ENCODE measurements at regions not wholly inside any gene's neighbourhood (a gene's known extent, or its start where the extent isn't known, plus 50 kb on each side); places are given as distances from the start of the nearest gene placed in this dataset.
A peak's percentile ranks its signal among the peaks of the same experiment; 100 is the strongest.
"Not testable (repeated sequence)": the region's sequence is repeated elsewhere in the genome, so short reads cannot be mapped to it uniquely, and the experiment has no call there.

DNA sequence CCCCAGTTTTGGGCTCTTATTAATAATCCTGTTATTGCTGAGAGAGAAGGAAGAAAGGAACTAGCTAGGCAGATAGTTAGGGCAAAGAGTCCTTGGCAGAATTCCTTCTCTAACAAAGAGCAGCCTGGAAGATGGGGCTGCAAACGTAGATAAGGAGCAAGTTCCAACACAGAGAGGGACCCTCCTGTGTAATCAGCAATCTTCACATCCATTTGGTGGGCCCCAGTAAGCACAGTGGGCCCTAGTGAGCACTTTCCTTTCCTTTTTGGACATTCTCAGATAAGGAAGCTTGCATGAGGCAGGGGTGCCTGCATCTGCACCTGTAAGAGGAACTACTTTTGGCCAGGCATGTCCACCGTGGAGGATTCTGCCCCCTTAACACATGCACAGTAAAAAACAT lies 119.6 kb upstream of the SGO1 start:
- Histone ChIP-seq H3K4me1 (no peaks in the 10 kb centered on the region), H3K27me3 (no peaks in the 10 kb centered on the region), H3K9me3 (no peaks in the 10 kb centered on the region), H3K4me3 (no peak overlapping the region), H3K27ac (no peak overlapping the region), H3K36me3 (no peaks in the 10 kb centered on the region)
- no peak for DNase-seq
- no peak for TF ChIP-seq POLR2A (IDR thresholded peaks at IDR 0.05)
- TF ChIP-seq, protein P1, sequence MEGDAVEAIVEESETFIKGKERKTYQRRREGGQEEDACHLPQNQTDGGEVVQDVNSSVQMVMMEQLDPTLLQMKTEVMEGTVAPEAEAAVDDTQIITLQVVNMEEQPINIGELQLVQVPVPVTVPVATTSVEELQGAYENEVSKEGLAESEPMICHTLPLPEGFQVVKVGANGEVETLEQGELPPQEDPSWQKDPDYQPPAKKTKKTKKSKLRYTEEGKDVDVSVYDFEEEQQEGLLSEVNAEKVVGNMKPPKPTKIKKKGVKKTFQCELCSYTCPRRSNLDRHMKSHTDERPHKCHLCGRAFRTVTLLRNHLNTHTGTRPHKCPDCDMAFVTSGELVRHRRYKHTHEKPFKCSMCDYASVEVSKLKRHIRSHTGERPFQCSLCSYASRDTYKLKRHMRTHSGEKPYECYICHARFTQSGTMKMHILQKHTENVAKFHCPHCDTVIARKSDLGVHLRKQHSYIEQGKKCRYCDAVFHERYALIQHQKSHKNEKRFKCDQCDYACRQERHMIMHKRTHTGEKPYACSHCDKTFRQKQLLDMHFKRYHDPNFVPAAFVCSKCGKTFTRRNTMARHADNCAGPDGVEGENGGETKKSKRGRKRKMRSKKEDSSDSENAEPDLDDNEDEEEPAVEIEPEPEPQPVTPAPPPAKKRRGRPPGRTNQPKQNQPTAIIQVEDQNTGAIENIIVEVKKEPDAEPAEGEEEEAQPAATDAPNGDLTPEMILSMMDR (IDR thresholded peaks at IDR 0.05) = no peak

- DNase-seq = no peak
- Histone ChIP-seq H3K36me3 (no peaks in the 10 kb centered on the region), H3K27me3 (no peaks in the 10 kb centered on the region), H3K27ac (no peak overlapping the region), H3K4me1 (no peaks in the 10 kb centered on the region), H3K4me3 (no peak overlapping the region), H3K9me3 (no peaks in the 10 kb centered on the region)
- TF ChIP-seq, protein P1 (IDR thresholded peaks at IDR 0.05) = no peak
- no peak for TF ChIP-seq POLR2A (IDR thresholded peaks at IDR 0.05)
Measured at GRCh38 chr3:20302766-20303165, 116.8 kb upstream of the SGO1 start.

DNA sequence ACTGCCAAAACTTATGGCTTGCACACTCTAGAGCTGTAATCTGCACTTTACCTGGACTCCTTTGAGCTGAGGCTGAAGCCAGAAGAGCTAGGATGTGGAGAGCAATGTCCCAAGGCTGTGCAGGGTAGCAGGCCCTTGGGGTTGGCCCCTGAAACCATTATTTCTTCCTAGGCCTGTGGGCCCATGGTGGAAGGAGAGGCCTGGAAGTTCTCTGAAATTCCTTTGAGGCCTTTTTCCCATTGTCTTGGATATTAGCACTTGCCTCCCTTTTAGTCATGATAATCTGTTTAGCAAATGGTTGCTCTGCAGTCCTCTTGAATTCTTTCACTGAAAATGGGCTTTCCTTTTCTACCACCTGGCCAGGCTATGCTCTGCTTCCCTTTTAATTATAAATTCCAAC lies 102.0 kb upstream of the SGO1 start:
- Histone ChIP-seq H3K4me3 (no peak overlapping the region), H3K36me3 (no peaks in the 10 kb centered on the region), H3K27ac (no peak overlapping the region), H3K27me3 (no peaks in the 10 kb centered on the region), H3K4me1 (no peaks in the 10 kb centered on the region), H3K9me3 (peaks cover 0 to under 1% (median 0%) of the 10 kb centered on the region in 4 donors)
- TF ChIP-seq, protein P1 (IDR thresholded peaks at IDR 0.05) = no peak
- no peak for TF ChIP-seq POLR2A (IDR thresholded peaks at IDR 0.05)
- no peak for DNase-seq

DNA sequence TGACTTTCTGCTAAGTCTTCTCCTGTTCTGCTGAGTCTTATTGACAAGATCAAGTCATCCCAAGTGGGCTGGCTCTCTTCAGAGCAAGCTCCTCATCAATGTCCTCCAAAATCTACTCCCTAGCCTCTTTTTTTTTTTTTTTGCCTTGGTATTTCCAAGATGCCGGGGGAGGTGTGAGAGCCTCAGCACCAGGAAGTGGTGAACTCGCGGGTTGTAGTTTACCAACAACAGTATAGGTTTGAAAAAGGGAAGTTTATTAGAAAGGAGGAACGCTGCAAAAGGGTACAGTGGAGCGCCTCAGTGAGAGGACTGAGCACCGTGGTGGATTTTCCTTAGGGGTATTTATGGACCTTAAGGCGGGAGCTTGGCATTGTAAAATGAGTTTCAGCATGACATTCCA lies 94.3 kb upstream of the SGO1 start:
- DNase-seq = peak in 1 of 3 donors; percentile 16
- TF ChIP-seq POLR2A (IDR thresholded peaks at IDR 0.05) = no peak
- TF ChIP-seq, protein P1 (IDR thresholded peaks at IDR 0.05) = no peak
- H3K36me3 ChIP-seq = no peaks in the 10 kb centered on the region
- H3K27ac ChIP-seq = no peak overlapping the region
- H3K4me3 ChIP-seq = no peak overlapping the region
- H3K9me3 ChIP-seq = peaks cover 0 to 7% (median 2%) of the 10 kb centered on the region in 4 donors
- no peaks in the 10 kb centered on the region for H3K4me1 ChIP-seq
- H3K27me3 ChIP-seq = no peaks in the 10 kb centered on the region

DNA sequence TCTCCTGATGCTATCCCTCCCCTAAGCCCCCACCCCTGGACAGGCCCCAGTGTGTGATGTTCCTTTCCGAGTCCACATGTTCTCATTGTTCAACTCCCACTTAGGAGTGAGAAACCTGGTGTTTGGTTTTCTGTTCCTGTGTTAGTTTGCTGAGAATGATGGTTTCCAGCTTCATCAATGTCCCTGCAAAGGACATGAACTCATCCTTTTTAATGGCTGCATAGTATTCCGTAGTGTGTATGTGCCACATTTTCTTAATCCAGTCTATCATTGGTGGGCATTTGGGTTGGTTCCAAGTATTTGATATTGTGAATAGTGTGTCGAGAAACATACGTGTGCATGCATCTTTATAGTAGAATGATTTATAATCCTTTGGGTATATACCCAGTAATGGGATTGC lies 80.0 kb upstream of the SGO1 start:
- not testable (repeated sequence) for H3K4me3 ChIP-seq, H3K9me3 ChIP-seq, H3K27ac ChIP-seq, DNase-seq, H3K4me1 ChIP-seq, H3K27me3 ChIP-seq, H3K36me3 ChIP-seq

GRCh38 chr3:20264900-20265567 lies 79.0 kb upstream of the SGO1 start:
- H3K4me1 ChIP-seq = no peaks in the 10 kb centered on the region
- H3K27me3 ChIP-seq = no peaks in the 10 kb centered on the region
- no peak overlapping the region for H3K4me3 ChIP-seq
- no peaks in the 10 kb centered on the region for H3K36me3 ChIP-seq
- no peak overlapping the region for H3K27ac ChIP-seq
- peaks cover 0 to 8% (median 0%) of the 10 kb centered on the region in 4 donors for H3K9me3 ChIP-seq
- no peak for TF ChIP-seq POLR2A (IDR thresholded peaks at IDR 0.05)
- TF ChIP-seq, protein P1 (IDR thresholded peaks at IDR 0.05) = no peak
- no peak for DNase-seq

Measured in Peyer's patch (tissue), 4 donors.